ENCODE measurements at regions not wholly inside any gene's neighbourhood (a gene's known extent, or its start where the extent isn't known, plus 50 kb on each side); places are given as distances from the start of the nearest gene placed in this dataset.

- TF ChIP-seq CTCF (IDR thresholded peaks at IDR 0.05; ENCODE audit: insufficient read depth, low read length, severe bottlenecking), result no peak
- Histone ChIP-seq H3K27me3 (ENCODE audit: control insufficient read depth, insufficient read depth, low read length) (no peaks in the 10 kb centered on the region), H3K36me3 (ENCODE audit: control insufficient read depth, insufficient read depth, low read length) (no peaks in the 10 kb centered on the region), H3K4me3 (ENCODE audit: low read depth, low read length) (no peak overlapping the region)
- no peak for DNase-seq (ENCODE audit: low read depth)
- FAIRE-seq, result no peak
Observed at GRCh38 chr10:4742217-4742616, 83.8 kb upstream of the AKR1E2 start.

- DNase-seq (ENCODE audit: low read depth) (no peak), FAIRE-seq (no peak)
- no peak overlapping the region for H3K4me3 ChIP-seq (ENCODE audit: low read depth, low read length)
- no peaks in the 10 kb centered on the region for H3K36me3 ChIP-seq (ENCODE audit: control insufficient read depth, insufficient read depth, low read length)
- no peaks in the 10 kb centered on the region for H3K27me3 ChIP-seq (ENCODE audit: control insufficient read depth, insufficient read depth, low read length)
- TF ChIP-seq CTCF (IDR thresholded peaks at IDR 0.05; ENCODE audit: insufficient read depth, low read length, severe bottlenecking), result no peak
Observed at GRCh38 chr10:4740471-4740870, 85.5 kb upstream of the AKR1E2 start.

GRCh38 chr10:4736608-4737007 is 89.4 kb upstream of the AKR1E2 start:
- Histone ChIP-seq H3K4me3 (ENCODE audit: low read depth, low read length) (no peak overlapping the region), H3K27me3 (ENCODE audit: control insufficient read depth, insufficient read depth, low read length) (no peaks in the 10 kb centered on the region), H3K36me3 (ENCODE audit: control insufficient read depth, insufficient read depth, low read length) (no peaks in the 10 kb centered on the region)
- TF ChIP-seq CTCF (IDR thresholded peaks at IDR 0.05; ENCODE audit: insufficient read depth, low read length, severe bottlenecking), result no peak
- no peak for DNase-seq (ENCODE audit: low read depth)
- FAIRE-seq, result no peak

GRCh38 chr10:4736183-4736582 is 89.8 kb upstream of the AKR1E2 start:
- FAIRE-seq, result no peak
- no peak for DNase-seq (ENCODE audit: low read depth)
- Histone ChIP-seq H3K4me3 (ENCODE audit: low read depth, low read length) (no peak overlapping the region), H3K27me3 (ENCODE audit: control insufficient read depth, insufficient read depth, low read length) (no peaks in the 10 kb centered on the region), H3K36me3 (ENCODE audit: control insufficient read depth, insufficient read depth, low read length) (no peaks in the 10 kb centered on the region)
- no peak for TF ChIP-seq CTCF (IDR thresholded peaks at IDR 0.05; ENCODE audit: insufficient read depth, low read length, severe bottlenecking)

GRCh38 chr10:4733843-4734224 is 92.2 kb upstream of the AKR1E2 start:
- Histone ChIP-seq H3K27me3 (ENCODE audit: control insufficient read depth, insufficient read depth, low read length) (no peaks in the 10 kb centered on the region), H3K36me3 (ENCODE audit: control insufficient read depth, insufficient read depth, low read length) (no peaks in the 10 kb centered on the region), H3K4me3 (ENCODE audit: low read depth, low read length) (no peak overlapping the region)
- DNase-seq (ENCODE audit: low read depth) (no peak), FAIRE-seq (no peak)
- TF ChIP-seq CTCF (IDR thresholded peaks at IDR 0.05; ENCODE audit: insufficient read depth, low read length, severe bottlenecking), result no peak

- H3K27me3 ChIP-seq (ENCODE audit: control insufficient read depth, insufficient read depth, low read length), result no peaks in the 10 kb centered on the region
- DNase-seq (ENCODE audit: low read depth), result peak; percentile 98
- peak; percentile 100 for FAIRE-seq
Observed at GRCh38 chr10:4733150-4733842, 92.7 kb upstream of the AKR1E2 start.

More at GRCh38 chr10:4733150-4733842, 92.7 kb upstream of the AKR1E2 start:
- H3K4me3 ChIP-seq (ENCODE audit: low read depth, low read length), result no peak overlapping the region
- no peaks in the 10 kb centered on the region for H3K36me3 ChIP-seq (ENCODE audit: control insufficient read depth, insufficient read depth, low read length)
- TF ChIP-seq CTCF (IDR thresholded peaks at IDR 0.05; ENCODE audit: insufficient read depth, low read length, severe bottlenecking), result peak; percentile 3

Data from bronchial epithelial cell (primary cell).